BLaER1 treated with 17β-estradiol and CSF1 and Interleukin-3, amounts not matched to agents 10 nM and 100 nM (cell line): ENCODE measurements at regions not wholly inside any gene's neighbourhood (a gene's known extent, or its start where the extent isn't known, plus 50 kb on each side); places are given as distances from the start of the nearest gene placed in this dataset.

Experiments used
- H3K27ac ChIP-seq, 11 experiments: shearing (Covaris generic); formaldehyde crosslinking; 2 replicates each; pipeline ENCODE4 v1.8.1; 2022
- H3K27me3 ChIP-seq, 11 experiments: shearing (Covaris generic); formaldehyde crosslinking; 2 replicates each; pipeline ENCODE4 v1.8.1; 2022
- H3K36me3 ChIP-seq, 11 experiments: shearing (Covaris generic); formaldehyde crosslinking; 2 replicates each; pipeline ENCODE4 v1.8.1; 2022
- H3K4me1 ChIP-seq, 10 experiments: shearing (Covaris generic); formaldehyde crosslinking; 2 replicates each; pipeline ENCODE4 v1.8.1; 2022
- H3K4me2 ChIP-seq, 11 experiments: shearing (Covaris generic); formaldehyde crosslinking; 2 replicates each; pipeline ENCODE4 v1.8.1; 2022
- H3K4me3 ChIP-seq, 10 experiments: shearing (Covaris generic); formaldehyde crosslinking; 2 replicates each; pipeline ENCODE4 v1.8.1; 2022
- H3K9ac ChIP-seq, 11 experiments: shearing (Covaris generic); formaldehyde crosslinking; 2 replicates each; pipeline ENCODE4 v1.8.1; 2022
- H3K9me3 ChIP-seq, 11 experiments: shearing (Covaris generic); formaldehyde crosslinking; replicated peaks in 1 of 11; 2 replicates each; pipeline ENCODE4 v1.8.1; 2022
- H4K20me1 ChIP-seq, 11 experiments: shearing (Covaris generic); formaldehyde crosslinking; 2 replicates each; pipeline ENCODE4 v1.8.1; 2022
- Cebpa-rat ChIP-seq, 11 experiments: shearing (Covaris generic); IDR thresholded peaks; 2 replicates each; pipeline ENCODE4 v1.8.1; 2022

DNA sequence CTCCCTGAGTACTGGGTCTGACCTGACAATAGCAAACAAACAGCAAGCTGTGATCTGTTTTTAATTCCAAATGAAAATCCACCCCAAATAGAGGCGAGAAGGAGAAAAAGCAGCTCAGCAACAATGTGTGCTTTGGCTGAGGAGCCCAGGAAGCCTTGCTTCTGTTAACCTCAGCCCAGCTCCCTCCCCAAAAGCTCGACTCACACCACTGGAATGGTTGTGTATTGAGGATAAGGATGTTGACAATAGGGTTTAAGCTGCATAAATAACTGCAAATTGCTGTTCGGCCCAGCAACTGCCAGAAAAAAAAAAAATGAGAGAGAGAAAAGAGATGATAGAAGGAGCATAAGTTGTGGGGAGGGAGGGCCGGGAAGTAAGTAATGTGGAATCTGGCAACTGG lies 104.0 kb upstream of the TBC1D5 start:
- TF ChIP-seq Cebpa-rat (IDR thresholded peaks at IDR 0.05) = no peak
- no peaks in the 10 kb centered on the region for H4K20me1 ChIP-seq
- H3K4me3 ChIP-seq = no peak overlapping the region
- peaks cover 0 to 22% (median 7%) of the 10 kb centered on the region in 11 experiments; a peak in 8 of 22 replicates for H3K9me3 ChIP-seq
- H3K4me2 ChIP-seq = no peak overlapping the region
- H3K27ac ChIP-seq = no peak overlapping the region
- no peaks in the 10 kb centered on the region for H3K36me3 ChIP-seq
- H3K4me1 ChIP-seq = peaks cover 0 to 3% (median 0%) of the 10 kb centered on the region in 10 experiments; a peak in 1 of 20 replicates
- no peaks in the 10 kb centered on the region for H3K27me3 ChIP-seq
- H3K9ac ChIP-seq = no peak overlapping the region

- no peaks in the 10 kb centered on the region for H4K20me1 ChIP-seq
- no peaks in the 10 kb centered on the region for H3K27me3 ChIP-seq
- H3K9ac ChIP-seq = no peak overlapping the region
- peaks cover 0 to 16% (median 1%) of the 10 kb centered on the region in 11 experiments; a peak in 6 of 22 replicates for H3K9me3 ChIP-seq
- no peak overlapping the region for H3K4me2 ChIP-seq
- H3K27ac ChIP-seq = no peak overlapping the region
- no peak for TF ChIP-seq Cebpa-rat (IDR thresholded peaks at IDR 0.05)
- H3K4me1 ChIP-seq = peaks cover 0 to 4% (median 0%) of the 10 kb centered on the region in 10 experiments; a peak in 3 of 20 replicates
- no peak overlapping the region for H3K4me3 ChIP-seq
- H3K36me3 ChIP-seq = no peaks in the 10 kb centered on the region
Observed at GRCh38 chr3:17845026-17845812, 102.8 kb upstream of the TBC1D5 start.

GRCh38 chr3:17844236-17844635 lies 101.8 kb upstream of the TBC1D5 start:
- peaks cover 0 to 8% (median 0%) of the 10 kb centered on the region in 11 experiments; a peak in 1 of 22 replicates for H3K9me3 ChIP-seq
- TF ChIP-seq Cebpa-rat (IDR thresholded peaks at IDR 0.05) = no peak
- H4K20me1 ChIP-seq = no peaks in the 10 kb centered on the region
- H3K4me2 ChIP-seq = no peak overlapping the region
- no peaks in the 10 kb centered on the region for H3K27me3 ChIP-seq
- peaks cover 0 to 7% (median 0%) of the 10 kb centered on the region in 10 experiments; a peak in 3 of 20 replicates for H3K4me1 ChIP-seq
- H3K27ac ChIP-seq = no peak overlapping the region
- H3K36me3 ChIP-seq = no peaks in the 10 kb centered on the region
- H3K4me3 ChIP-seq = no peak overlapping the region
- H3K9ac ChIP-seq = no peak overlapping the region

DNA sequence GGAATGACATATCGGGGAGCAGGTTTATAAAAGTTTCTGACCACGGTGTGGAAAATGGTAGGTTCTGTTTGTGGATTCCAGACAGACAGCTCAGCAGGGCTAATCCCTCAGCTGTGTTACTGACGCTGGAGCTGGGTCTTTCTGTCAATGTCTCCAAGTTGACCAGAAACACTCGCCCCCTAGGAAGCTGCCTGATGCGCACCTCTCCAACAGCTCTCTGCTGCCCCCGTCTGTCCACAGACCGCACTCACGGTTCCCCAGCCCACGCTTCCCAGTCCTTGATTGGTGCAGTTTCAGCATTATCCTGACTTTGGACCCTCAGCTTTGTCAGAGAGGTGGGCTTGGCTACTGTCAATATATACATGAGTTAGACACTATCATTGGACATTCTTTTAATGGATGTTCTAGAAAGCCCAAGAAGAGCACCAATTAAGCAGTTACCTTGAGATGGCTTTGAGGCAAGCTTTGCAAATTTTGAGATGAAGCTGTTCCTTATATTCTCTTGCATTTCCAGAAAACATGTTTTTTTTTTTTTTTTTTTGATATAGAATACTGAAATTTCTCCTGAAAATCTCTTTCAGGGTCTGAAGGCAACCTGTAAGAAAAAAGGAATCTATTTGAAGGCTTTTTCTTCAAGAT lies 98.9 kb upstream of the TBC1D5 start:
- Histone ChIP-seq H3K27me3 (no peaks in the 10 kb centered on the region), H4K20me1 (no peaks in the 10 kb centered on the region), H3K9me3 (peaks cover 0 to 8% (median 0%) of the 10 kb centered on the region in 11 experiments; a peak in 1 of 22 replicates), H3K4me3 (no peak overlapping the region), H3K4me2 (no peak overlapping the region), H3K27ac (no peak overlapping the region), H3K36me3 (no peaks in the 10 kb centered on the region), H3K4me1 (peaks cover 0 to 7% (median 0%) of the 10 kb centered on the region in 10 experiments; a peak in 3 of 20 replicates), H3K9ac (no peak overlapping the region)
- no peak for TF ChIP-seq Cebpa-rat (IDR thresholded peaks at IDR 0.05)

DNA sequence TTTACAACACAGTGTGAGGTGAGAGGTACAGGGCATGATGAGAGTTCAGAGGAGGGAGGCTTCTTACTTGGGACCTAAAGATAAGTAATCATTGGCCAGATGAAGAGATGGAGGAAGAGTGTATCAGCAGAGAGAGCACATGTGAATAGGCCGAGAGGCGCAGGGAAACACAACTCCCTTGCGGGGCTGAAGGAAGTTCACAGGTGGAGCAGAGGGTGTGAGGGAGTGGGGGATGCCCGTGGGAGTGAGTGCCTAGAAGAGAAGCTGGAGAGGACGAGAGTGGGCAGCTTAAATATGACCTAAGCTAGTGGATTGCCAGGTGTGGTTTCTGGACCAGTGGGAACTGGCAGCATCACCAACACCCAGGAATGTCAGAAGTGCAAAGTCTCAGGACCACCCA lies 98.2 kb upstream of the TBC1D5 start:
- Histone ChIP-seq H3K36me3 (no peaks in the 10 kb centered on the region), H3K4me2 (no peak overlapping the region), H3K27me3 (no peaks in the 10 kb centered on the region), H4K20me1 (no peaks in the 10 kb centered on the region), H3K9ac (no peak overlapping the region), H3K27ac (no peak overlapping the region), H3K4me1 (peaks cover 0 to 7% (median 0%) of the 10 kb centered on the region in 10 experiments; a peak in 3 of 20 replicates), H3K4me3 (no peak overlapping the region), H3K9me3 (peaks cover 0 to 8% (median 0%) of the 10 kb centered on the region in 11 experiments; a peak in 1 of 22 replicates)
- no peak for TF ChIP-seq Cebpa-rat (IDR thresholded peaks at IDR 0.05)

DNA sequence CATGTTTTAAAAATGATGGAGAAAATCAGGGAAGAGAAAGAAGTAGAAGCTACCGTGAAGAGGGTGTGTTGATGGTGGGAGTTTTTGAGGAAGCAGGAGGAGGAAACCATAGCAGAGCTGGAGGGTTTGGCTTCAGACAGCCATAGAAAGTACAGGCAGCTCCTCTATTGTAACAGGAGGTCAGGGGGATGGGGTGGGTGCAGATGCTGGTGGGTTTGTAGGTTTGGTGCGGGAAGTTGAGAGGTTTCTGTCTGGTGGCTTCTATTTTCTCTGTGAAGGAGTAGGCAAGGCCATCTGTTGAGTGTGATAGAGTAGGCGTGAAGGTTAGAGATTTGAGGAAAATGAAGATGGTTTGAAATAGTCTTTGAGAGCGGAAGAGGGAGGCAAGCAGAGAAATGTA lies 97.7 kb upstream of the TBC1D5 start:
- no peak overlapping the region for H3K27ac ChIP-seq
- H3K9me3 ChIP-seq = peaks cover 0 to 6% (median 0%) of the 10 kb centered on the region in 11 experiments; a peak in 1 of 22 replicates
- no peak for TF ChIP-seq Cebpa-rat (IDR thresholded peaks at IDR 0.05)
- no peaks in the 10 kb centered on the region for H4K20me1 ChIP-seq
- no peaks in the 10 kb centered on the region for H3K36me3 ChIP-seq
- H3K27me3 ChIP-seq = no peaks in the 10 kb centered on the region
- no peak overlapping the region for H3K4me3 ChIP-seq
- H3K4me2 ChIP-seq = peak overlapping the region in 1 of 11 experiments; percentile 3; a peak in 1 of 22 replicates
- peaks cover 0 to 7% (median 0%) of the 10 kb centered on the region in 10 experiments; a peak in 3 of 20 replicates for H3K4me1 ChIP-seq
- H3K9ac ChIP-seq = no peak overlapping the region

DNA sequence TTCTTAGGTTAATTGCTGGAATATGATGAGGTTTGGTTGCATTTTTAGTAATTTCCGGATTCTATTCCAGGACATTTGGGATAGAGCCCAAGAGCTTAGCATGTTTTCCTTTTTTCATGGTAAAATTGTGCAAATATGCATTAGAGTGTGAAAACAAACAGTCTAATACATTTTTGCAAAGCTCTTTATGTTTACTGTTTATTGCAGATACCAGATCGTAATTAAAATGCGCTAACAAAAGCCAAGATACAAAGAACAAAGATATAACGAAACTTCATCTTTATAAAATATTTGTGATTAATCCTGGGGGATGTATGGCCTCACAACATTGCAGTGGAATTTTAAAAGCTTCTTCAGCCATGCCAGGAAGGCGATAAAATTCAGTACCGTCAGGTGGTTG lies 94.5 kb upstream of the TBC1D5 start:
- Histone ChIP-seq H3K4me2 (no peak overlapping the region), H3K27me3 (no peaks in the 10 kb centered on the region), H4K20me1 (no peaks in the 10 kb centered on the region), H3K4me3 (no peak overlapping the region), H3K27ac (no peak overlapping the region), H3K4me1 (peaks cover 0 to 7% (median 0%) of the 10 kb centered on the region in 10 experiments; a peak in 3 of 20 replicates), H3K9ac (no peak overlapping the region), H3K9me3 (no peaks in the 10 kb centered on the region), H3K36me3 (no peaks in the 10 kb centered on the region)
- no peak for TF ChIP-seq Cebpa-rat (IDR thresholded peaks at IDR 0.05)

DNA sequence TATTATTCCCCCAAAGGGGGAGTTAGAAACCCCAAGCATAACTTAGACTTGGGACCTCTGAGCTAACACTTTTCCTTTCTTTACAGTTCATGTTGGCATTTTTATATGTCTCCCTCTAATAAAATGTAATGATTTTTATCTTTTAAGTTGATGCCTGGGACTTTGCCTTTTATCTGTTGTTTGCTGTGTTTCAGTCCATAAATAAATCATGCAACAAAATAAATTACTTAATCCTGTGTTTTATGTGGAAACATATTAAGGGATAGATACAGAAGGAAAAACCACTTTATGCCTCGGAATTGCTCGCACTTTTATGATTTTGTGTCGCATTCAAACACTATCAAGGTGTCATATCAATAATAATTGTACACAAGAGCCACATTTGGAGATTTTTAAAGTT lies 93.7 kb upstream of the TBC1D5 start:
- Histone ChIP-seq H3K4me2 (no peak overlapping the region), H4K20me1 (no peaks in the 10 kb centered on the region), H3K9ac (no peak overlapping the region), H3K27me3 (no peaks in the 10 kb centered on the region), H3K27ac (no peak overlapping the region), H3K36me3 (no peaks in the 10 kb centered on the region), H3K9me3 (no peaks in the 10 kb centered on the region), H3K4me1 (peaks cover 0 to 7% (median 0%) of the 10 kb centered on the region in 10 experiments; a peak in 3 of 20 replicates), H3K4me3 (no peak overlapping the region)
- TF ChIP-seq Cebpa-rat (IDR thresholded peaks at IDR 0.05) = no peak

GRCh38 chr3:17833786-17834559 lies 91.5 kb upstream of the TBC1D5 start:
- no peak overlapping the region for H3K4me2 ChIP-seq
- no peak for TF ChIP-seq Cebpa-rat (IDR thresholded peaks at IDR 0.05)

More at GRCh38 chr3:17833786-17834559, 91.5 kb upstream of the TBC1D5 start:
- H3K9me3 ChIP-seq = no peaks in the 10 kb centered on the region
- no peak overlapping the region for H3K27ac ChIP-seq
- H4K20me1 ChIP-seq = no peaks in the 10 kb centered on the region
- H3K9ac ChIP-seq = no peak overlapping the region
- no peaks in the 10 kb centered on the region for H3K4me1 ChIP-seq
- H3K36me3 ChIP-seq = no peaks in the 10 kb centered on the region
- no peaks in the 10 kb centered on the region for H3K27me3 ChIP-seq
- H3K4me3 ChIP-seq = no peak overlapping the region
